RPMI8226 (cell line): ENCODE measurements at regions not wholly inside any gene's neighbourhood (a gene's known extent, or its start where the extent isn't known, plus 50 kb on each side); places are given as distances from the start of the nearest gene placed in this dataset.
"Not testable (repeated sequence)": the region's sequence is repeated elsewhere in the genome, so short reads cannot be mapped to it uniquely, and the experiment has no call there.

Source experiments
- DNase-seq: peaks from one replicate; pipeline ENCODE4 v3.0.0-alpha.2; 2015

DNA sequence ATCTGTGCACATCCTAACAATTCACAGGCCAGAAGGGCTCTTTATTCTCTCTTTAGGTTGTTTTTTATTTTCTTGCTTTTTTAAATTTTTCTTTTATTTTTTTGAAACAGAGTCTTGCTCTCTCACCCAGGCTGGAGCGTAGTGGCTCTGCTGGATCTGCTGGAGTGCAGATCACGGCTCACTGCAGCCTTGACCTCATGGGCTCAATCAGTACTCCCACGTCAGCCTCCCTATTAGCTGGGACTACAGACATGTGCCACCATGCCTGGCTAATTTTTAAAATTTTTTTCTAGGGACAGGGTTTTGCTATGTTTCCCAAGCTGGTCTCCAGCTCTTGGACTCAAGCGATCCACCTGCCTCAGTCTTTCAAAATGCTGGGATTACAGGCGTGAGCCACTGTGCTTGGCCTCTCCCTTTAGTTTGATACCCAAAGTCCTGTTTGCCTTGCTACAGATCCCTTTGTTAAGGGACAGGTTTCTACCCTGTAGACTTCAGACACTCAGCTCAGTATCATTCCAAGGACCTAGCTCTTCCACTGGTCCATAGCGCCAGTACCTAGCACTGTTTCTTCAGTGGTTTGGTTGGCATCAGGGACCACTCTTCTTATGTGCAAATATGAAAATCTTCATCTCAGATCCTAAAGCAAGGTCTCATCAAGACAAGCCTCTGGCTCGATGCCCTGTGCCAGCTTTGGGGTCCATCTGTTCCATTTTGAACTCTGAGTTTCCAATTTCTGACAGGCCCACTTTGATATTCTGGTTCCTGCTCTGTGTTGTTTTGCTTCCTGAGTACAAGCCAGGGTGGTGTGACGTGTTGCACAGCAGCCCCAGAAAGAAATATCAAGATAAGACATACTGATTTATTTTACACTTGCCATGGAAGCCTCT, 211.7 kb downstream of the FAT3 start:
- no peak for DNase-seq

DNA sequence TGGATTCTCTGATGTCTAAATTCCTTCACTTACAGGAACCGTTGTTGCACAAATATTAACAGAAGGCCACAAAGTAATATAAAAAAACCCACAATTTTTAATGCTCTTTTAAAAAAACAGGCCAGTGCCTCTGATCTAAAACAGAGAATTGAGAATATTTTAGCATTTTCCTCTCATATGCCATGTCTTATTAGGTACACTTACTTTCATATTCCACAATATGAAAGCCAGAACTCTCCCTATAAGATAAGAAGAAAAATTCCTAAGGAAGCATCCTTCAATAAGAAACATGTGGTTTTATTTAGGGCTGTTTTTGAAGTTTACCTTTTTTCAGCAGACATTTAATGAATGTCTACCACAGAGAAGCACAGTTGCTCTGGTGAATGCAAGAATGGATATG, 214.5 kb downstream of the FAT3 start:
- no peak for DNase-seq

DNA sequence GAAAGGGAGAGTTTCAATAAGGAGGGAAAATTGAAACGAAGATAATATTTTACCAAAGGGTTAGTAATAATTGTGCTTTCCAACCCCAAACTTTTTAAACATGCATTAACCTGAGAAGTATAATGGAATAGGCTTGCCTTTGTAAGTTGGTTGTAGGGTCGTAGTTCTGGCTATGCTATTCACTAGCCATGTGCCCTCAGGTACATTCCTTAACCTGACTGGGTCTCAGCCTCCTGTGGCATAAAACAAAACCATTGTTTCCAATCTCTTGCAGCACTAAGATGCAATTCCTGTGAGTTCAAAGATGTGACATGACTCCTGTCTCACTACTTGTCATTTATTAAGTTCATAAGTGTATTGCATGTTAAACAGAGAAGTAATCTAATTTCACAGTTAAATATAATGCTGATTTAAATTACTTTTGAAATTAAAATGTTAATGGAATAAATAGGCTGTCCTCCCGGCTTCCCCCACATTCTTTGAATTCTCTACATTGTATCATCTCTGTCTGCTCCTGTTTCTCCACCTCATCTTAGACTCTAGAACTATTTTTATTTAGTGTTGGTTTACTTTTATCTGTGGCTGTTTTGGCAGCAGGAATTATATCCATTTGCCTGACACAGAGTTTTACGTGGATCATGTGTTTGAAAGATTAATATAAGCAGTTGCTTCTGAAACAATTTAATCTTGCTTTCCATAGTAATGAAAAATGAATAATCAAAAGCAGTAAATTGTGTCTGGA, 216.3 kb downstream of the FAT3 start:
- no peak for DNase-seq

DNA sequence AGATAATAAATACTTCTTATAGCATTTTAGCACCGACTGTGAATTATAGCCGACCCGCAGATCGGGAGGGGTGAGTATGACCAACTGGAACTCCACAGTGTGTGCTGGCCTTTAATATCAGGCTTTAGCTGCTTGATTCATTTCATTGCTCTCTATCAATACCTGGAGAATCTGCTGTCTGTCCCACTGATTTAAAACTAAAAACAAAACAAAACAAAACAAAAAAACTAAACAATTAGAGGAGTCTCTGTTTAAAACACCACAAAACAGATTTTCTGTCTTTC, 216.8 kb downstream of the FAT3 start:
- DNase-seq = no peak

GRCh38 chr11:92443199-92443598, 218.6 kb downstream of the FAT3 start:
- DNase-seq = no peak

DNA sequence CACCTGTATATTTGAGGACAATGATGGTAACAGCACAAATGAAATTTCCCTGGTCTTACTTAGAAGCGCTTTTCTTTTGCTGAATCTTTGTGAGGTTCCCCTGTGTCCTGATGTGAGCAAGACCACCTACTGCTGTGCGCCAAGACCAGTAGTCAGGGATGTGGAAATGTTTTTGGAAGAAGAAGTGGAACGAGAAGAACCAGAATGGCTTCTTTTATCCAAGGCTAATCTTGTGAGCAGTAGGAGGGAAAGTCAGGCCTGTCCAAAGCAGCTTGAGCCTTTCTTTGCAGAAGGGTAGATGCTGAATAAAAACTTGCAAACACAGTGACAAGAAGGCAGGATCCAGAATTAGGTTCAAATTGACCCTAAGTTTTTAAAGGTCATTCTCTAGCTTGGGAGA, 223.0 kb downstream of the FAT3 start:
- DNase-seq = no peak

- no peak for DNase-seq
Observed at GRCh38 chr11:92449222-92449621, 224.6 kb downstream of the FAT3 start.

- DNase-seq = no peak
Observed at GRCh38 chr11:92449780-92450179, 225.2 kb downstream of the FAT3 start.

DNA sequence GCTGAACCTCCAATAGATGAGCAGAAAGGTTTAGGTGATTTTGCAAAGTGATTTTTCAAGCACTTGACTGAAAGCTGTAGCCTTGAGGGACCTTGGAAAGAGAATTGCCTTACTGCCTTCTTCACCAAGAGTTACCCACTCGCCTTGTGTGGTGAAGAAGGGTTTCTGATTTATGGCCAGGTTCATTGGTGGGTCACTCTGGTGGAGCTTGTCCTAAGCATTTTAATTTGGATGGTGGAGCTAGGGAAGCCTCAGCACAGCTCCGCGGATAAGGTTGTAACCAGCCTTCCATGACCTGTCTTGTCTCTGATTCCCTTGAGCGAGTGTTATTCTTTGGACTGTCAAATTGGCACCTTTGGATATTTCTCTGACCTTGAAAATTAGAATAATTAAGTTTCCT, 226.4 kb downstream of the FAT3 start:
- no peak for DNase-seq

DNA sequence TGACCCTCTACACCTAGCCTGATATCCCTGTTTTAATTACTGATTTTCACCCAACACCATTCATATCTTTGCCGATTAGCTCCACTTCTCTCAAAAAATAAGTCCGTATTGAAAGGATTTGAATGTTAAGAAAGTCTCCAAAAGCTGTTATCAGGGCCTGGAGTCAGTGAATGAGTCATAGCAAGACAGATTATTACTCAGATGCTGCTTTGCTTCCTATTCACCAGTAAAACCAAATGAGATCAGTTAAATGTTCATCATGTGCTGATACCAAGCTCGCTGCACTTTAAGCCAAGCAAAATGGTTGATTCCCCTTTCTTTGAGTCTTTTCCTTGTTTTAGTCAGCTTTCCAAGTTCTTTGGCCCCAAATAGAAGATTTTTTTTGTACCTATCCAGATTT, 228.4 kb downstream of the FAT3 start:
- no peak for DNase-seq

- DNase-seq = no peak
Observed at GRCh38 chr11:92455210-92455790, 230.7 kb downstream of the FAT3 start.

GRCh38 chr11:92457250-92457649, 232.6 kb downstream of the FAT3 start:
- no peak for DNase-seq

DNA sequence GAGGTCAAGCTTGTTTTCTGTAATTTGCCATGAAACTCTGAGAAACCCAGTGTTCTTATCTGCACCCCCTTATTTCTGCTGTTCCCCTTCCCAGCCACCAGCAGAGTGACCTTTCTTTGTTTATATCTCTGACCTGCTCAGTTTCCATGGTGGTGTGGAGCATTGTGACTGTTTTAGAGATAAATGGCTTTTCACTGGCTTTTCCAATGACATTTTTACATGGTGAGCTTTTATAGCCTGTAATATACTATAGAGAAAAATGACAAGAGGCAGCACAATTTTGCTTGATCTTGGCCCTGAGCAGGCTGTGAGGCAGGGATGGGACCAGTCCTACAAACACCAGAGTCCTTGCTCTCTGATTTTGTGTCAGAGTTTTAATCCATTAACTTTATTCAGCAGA, 233.9 kb downstream of the FAT3 start:
- no peak for DNase-seq

GRCh38 chr11:92460213-92460612, 235.6 kb downstream of the FAT3 start:
- DNase-seq = no peak

DNA sequence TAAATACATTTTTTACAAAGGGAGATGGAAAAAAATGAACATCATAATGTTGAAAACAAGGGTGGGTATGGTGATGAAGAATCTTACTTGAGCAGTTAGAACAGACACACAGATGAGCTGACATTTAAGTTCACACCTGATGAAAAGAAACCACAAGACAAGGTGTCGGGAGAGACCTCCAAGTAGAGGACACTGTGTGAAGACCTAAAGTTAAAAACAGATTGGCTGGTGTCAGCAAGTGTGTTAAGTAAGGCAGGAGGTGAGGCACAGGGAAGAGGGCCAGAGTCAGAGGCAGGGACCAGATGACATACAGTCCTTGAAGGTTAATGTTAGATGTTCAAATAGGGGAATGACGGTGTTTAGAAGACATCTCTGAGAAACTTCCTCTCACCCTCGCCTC, 236.8 kb downstream of the FAT3 start:
- DNase-seq = no peak

DNA sequence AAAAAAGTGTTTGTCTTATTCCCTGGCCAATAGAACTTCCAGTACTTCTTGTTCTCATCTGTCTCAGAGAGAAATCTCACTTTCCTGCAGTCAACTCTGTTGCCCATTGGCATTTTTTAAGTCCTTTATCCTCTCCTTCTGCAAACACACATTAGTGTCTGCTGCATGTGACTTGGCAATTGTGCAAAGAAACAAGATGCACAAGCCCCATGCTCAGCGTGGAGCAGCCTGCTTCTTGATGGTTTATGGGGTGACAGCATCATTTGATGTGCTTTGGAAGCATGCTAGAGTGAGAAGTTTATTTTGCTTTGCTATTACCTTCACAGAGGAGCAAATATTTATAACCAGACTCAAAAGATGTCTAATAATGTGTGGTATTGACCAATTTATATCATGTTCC, 238.2 kb downstream of the FAT3 start:
- no peak for DNase-seq

DNA sequence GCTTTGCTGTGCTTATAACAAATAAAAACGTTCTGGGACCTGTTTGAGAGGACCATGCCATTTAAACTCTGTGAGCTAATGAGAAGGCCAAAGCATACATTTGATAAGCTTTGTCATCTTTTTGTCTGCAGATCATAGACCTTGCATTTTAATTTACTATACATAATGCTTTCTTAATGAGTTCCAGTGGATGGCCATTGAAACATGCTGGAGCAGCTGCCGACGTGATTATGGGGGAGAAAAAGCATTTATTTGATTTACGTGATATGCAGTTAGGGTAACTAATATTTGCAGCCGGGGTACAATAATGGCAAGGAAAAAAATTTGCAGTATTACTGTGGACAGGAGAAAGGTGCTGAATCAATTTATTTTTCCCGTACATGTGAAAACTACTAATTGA, 240.2 kb downstream of the FAT3 start:
- DNase-seq = no peak

GRCh38 chr11:92465410-92465809, 240.8 kb downstream of the FAT3 start:
- not testable (repeated sequence) for DNase-seq

DNA sequence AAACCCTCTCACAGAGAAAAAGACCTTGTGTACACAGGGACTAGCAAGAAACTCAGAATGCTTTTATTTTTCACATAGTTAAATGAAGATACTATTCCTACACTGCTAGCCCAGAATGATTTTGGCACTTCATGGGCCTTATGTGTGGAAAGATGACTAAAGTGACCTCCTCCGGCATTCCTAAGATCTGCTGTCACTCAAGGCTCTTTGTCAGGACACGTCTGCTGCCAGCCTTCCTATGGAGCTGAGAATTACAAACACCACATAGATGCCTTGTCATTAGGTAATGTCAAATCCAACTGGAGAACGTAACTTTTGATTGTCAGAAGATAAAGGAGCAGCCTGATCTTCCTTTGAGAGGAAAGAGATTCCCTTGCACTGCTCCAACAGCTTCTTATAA, 249.1 kb downstream of the FAT3 start:
- DNase-seq = no peak

GRCh38 chr11:92475316-92475715, 250.7 kb downstream of the FAT3 start:
- DNase-seq = no peak

- DNase-seq = no peak
Observed at GRCh38 chr11:92475819-92476218, 251.2 kb downstream of the FAT3 start.

GRCh38 chr11:92477686-92478085, 253.1 kb downstream of the FAT3 start:
- DNase-seq = no peak

- DNase-seq = no peak
Observed at GRCh38 chr11:92480499-92480898, 255.9 kb downstream of the FAT3 start.

DNA sequence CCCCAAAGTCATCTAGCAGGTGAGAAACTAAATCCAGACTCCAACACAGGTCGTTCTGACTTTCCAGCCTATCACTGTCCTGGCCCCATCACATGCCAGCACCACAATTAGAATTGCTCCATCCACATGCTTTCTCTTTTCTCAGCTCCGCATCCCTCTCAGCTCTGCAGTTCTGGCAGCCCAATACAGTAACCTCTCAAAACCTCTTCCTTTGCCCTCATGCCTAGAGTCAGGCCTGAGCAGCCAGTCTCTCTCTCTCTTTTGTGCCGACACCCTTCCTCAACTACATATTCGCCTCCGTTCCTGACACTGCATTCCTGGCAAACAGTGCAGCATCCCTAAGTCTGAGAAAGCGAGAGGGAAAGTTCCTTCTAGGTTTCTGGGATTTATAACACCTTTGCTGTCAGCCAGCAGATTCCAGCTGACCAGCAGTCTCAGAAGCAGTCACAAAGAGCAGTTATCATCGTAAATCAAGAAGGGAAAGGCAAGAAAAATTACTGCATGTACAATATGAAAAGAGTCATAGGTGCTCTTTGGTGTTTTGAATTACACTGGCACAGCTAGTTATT, 258.0 kb downstream of the FAT3 start:
- no peak for DNase-seq
